H9 (cell line): ENCODE measurements at regions not wholly inside any gene's neighbourhood (a gene's known extent, or its start where the extent isn't known, plus 50 kb on each side); places are given as distances from the start of the nearest gene placed in this dataset.

Experiments used
- DNase-seq: peaks from one replicate; pipeline ENCODE4 v3.0.0-alpha.2; 2017
- H2AFZ ChIP-seq: one replicate; pipeline ENCODE4 v1.6.1; 2013; ENCODE audit warnings: mild to moderate bottlenecking, low read length, control low read depth, moderate library complexity
- H2AK5ac ChIP-seq: 2 replicates; pipeline ENCODE4 v1.6.1; 2013; ENCODE audit warnings: low read length, control low read depth, mixed read lengths; ENCODE audit not compliant: insufficient read length
- H2BK120ac ChIP-seq: one replicate; pipeline ENCODE4 v1.6.1; 2013; ENCODE audit warnings: low read depth, mild to moderate bottlenecking, low read length, control low read depth, inconsistent platforms; ENCODE audit not compliant: poor library complexity, severe bottlenecking
- H2BK12ac ChIP-seq: 2 replicates; pipeline ENCODE4 v1.6.1; 2013; ENCODE audit warnings: low read length, control low read depth, mixed read lengths, low read depth; ENCODE audit not compliant: insufficient read length
- H2BK15ac ChIP-seq: 2 replicates; pipeline ENCODE4 v1.6.1; 2013; ENCODE audit warnings: low read depth, low read length, control low read depth
- H2BK20ac ChIP-seq: one replicate; pipeline ENCODE4 v1.6.1; 2013; ENCODE audit warnings: low read depth, mild to moderate bottlenecking, low read length, control low read depth, inconsistent platforms; ENCODE audit not compliant: poor library complexity, severe bottlenecking
- H2BK5ac ChIP-seq: 2 replicates; pipeline ENCODE4 v1.6.1; 2013; ENCODE audit warnings: low read length, control low read depth, mixed read lengths; ENCODE audit not compliant: insufficient read length
- H3K14ac ChIP-seq: 2 replicates; pipeline ENCODE4 v1.6.1; 2013; ENCODE audit warnings: low read length, control low read depth; ENCODE audit not compliant: insufficient read depth
- H3K18ac ChIP-seq: 2 replicates; pipeline ENCODE4 v1.6.1; 2013; ENCODE audit warnings: low read depth, mild to moderate bottlenecking, mixed read lengths, low read length, control low read depth; ENCODE audit not compliant: insufficient read length
- H3K23ac ChIP-seq: 2 replicates; pipeline ENCODE4 v1.6.1; 2013; ENCODE audit warnings: low read length, control low read depth, mixed read lengths, low read depth; ENCODE audit not compliant: insufficient read length
- H3K23me2 ChIP-seq: 2 replicates; pipeline ENCODE4 v1.6.1; 2013; ENCODE audit warnings: low read depth, mild to moderate bottlenecking, mixed read lengths, low read length, control low read depth; ENCODE audit not compliant: insufficient read length, poor library complexity, severe bottlenecking
- H3K27ac ChIP-seq: 2 replicates; pipeline ENCODE4 v1.5.1; 2013; ENCODE audit warnings: low read length, control low read depth, mixed read lengths, low read depth; ENCODE audit not compliant: insufficient read length
- H3K27me3 ChIP-seq: 2 replicates; pipeline ENCODE4 v1.6.1; 2013; ENCODE audit warnings: low read length, control low read depth, inconsistent platforms; ENCODE audit not compliant: insufficient read depth
- H3K4ac ChIP-seq: 2 replicates; pipeline ENCODE4 v1.6.1; 2013; ENCODE audit warnings: low read depth, mild to moderate bottlenecking, control low read depth, inconsistent platforms, low read length, moderate library complexity
- H3K4me1 ChIP-seq: 2 replicates; pipeline ENCODE4 v1.6.1; 2013; ENCODE audit warnings: low read length, control low read depth, inconsistent platforms; ENCODE audit not compliant: insufficient read depth
- H3K4me2 ChIP-seq: 2 replicates; pipeline ENCODE4 v1.6.1; 2013; ENCODE audit warnings: low read length, control low read depth, mixed read lengths; ENCODE audit not compliant: insufficient read length, insufficient read depth
- H3K56ac ChIP-seq: 2 replicates; pipeline ENCODE4 v1.6.1; 2013; ENCODE audit warnings: low read depth, mild to moderate bottlenecking, mixed read lengths, low read length, control low read depth; ENCODE audit not compliant: insufficient read length
- H3K79me1 ChIP-seq: 2 replicates; pipeline ENCODE4 v1.6.1; 2013; ENCODE audit warnings: low read depth, mild to moderate bottlenecking, moderate library complexity, low read length, control low read depth, inconsistent platforms; ENCODE audit not compliant: insufficient read depth, poor library complexity, severe bottlenecking
- H3K79me2 ChIP-seq: 2 replicates; pipeline ENCODE4 v1.6.1; 2013; ENCODE audit warnings: low read length, control low read depth, inconsistent platforms; ENCODE audit not compliant: insufficient read depth
- H3K9ac ChIP-seq: 2 replicates; pipeline ENCODE4 v1.6.1; 2013; ENCODE audit warnings: low read length, control low read depth, mixed read lengths; ENCODE audit not compliant: insufficient read length; ENCODE audit errors: extremely low read depth
- H3K9me3 ChIP-seq: one replicate; pipeline ENCODE4 v1.6.1; 2013; ENCODE audit warnings: low read depth, low read length, inconsistent platforms; ENCODE audit not compliant: control insufficient read depth
- H3T11ph ChIP-seq: one replicate; pipeline ENCODE4 v1.6.1; 2013; ENCODE audit warnings: mild to moderate bottlenecking, low read length, control low read depth, inconsistent platforms
- H4K20me1 ChIP-seq: one replicate; pipeline ENCODE4 v1.6.1; 2013; ENCODE audit not compliant: control insufficient read depth, insufficient read length, insufficient read depth
- H4K5ac ChIP-seq: 2 replicates; pipeline ENCODE4 v1.6.1; 2013; ENCODE audit warnings: low read depth, mild to moderate bottlenecking, mixed read lengths, low read length, control low read depth; ENCODE audit not compliant: insufficient read length
- H4K8ac ChIP-seq: replicated peaks from 2 replicates; pipeline ENCODE4 v1.6.1; 2013; ENCODE audit warnings: low read length, control low read depth, mixed read lengths, low read depth; ENCODE audit not compliant: insufficient read length
- H4K91ac ChIP-seq: 2 replicates; pipeline ENCODE4 v1.6.1; 2013; ENCODE audit warnings: low read depth, mild to moderate bottlenecking, moderate library complexity, mixed read lengths, low read length, control low read depth; ENCODE audit not compliant: insufficient read length
- H3K27ac Mint-ChIP-seq, 3 experiments: 2 replicates in 2 of 3; 3 replicates in 1 of 3; pipeline ENCODE4 v1.8.0; 2020 to 2021; ENCODE audit warnings: mixed read lengths in 3 of 3, mild to moderate bottlenecking in 1 of 3, moderate library complexity in 1 of 3
- H3K27me3 Mint-ChIP-seq: 2 replicates; pipeline ENCODE4 v1.8.0; 2021; ENCODE audit warnings: low read depth, mild to moderate bottlenecking, moderate library complexity, mixed read lengths
- H3K36me3 Mint-ChIP-seq, 3 experiments: 2 replicates in 2 of 3; 3 replicates in 1 of 3; pipeline ENCODE4 v1.8.0; 2020 to 2021; ENCODE audit warnings: low read depth in 3 of 3, mixed read lengths in 3 of 3; ENCODE audit not compliant: insufficient read depth in 1 of 3
- H3K4me1 Mint-ChIP-seq, 2 experiments: 2 replicates each; pipeline ENCODE4 v1.8.0; 2020; ENCODE audit warnings: mixed read lengths in 2 of 2
- H3K4me3 Mint-ChIP-seq, 2 experiments: 2 replicates in 1 of 2; 3 replicates in 1 of 2; pipeline ENCODE4 v1.8.0; 2020 to 2021; ENCODE audit warnings: mild to moderate bottlenecking in 2 of 2, mixed read lengths in 2 of 2, moderate library complexity in 1 of 2
- H3K9me3 Mint-ChIP-seq, 2 experiments: 2 replicates in 1 of 2; 3 replicates in 1 of 2; pipeline ENCODE4 v1.8.0; 2020; ENCODE audit warnings: mild to moderate bottlenecking in 2 of 2, mixed read lengths in 2 of 2, moderate library complexity in 1 of 2
- WGBS: extraction: QIAGEN DNeasy Blood & Tissue Kit; methylation state at CpG from one replicate; pipeline ENCODE4 v1.1.7; 2013; ENCODE audit warnings: missing lambda C conversion rate, low lambda C conversion rate, mixed read lengths; ENCODE audit not compliant: insufficient read length; ENCODE audit errors: extremely low coverage; 5-methylcytosine and 5-hydroxymethylcytosine counted together
- TF ChIP-seq, protein P1 (sequence below): fragments of 200-600 bp; sonication (generic); conservative IDR thresholded peaks from 3 replicates; pipeline ENCODE4 v1.8.0; 2021; ENCODE audit warnings: antibody characterized with exemption, mild to moderate bottlenecking

DNA sequence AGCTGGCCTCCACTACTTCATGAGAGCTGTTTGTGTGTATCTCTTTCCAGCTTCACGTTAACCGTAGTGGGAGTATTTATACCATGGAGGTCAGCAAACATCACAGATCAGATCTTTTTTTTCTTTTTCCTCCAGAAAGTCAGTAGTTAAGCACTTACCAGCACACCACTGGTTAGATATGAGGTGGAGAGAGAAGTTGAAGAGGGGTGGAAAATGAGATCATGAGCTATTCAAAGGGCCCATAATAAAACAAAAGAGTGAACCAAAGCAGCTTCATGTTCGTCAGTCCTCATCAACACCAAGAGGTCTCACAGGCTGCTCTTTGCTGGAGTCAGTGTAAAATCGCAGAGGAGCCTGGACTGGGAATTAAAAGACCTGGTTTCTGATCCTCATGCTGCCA is 125.1 kb upstream of the SGK1 start:
- no peak for DNase-seq
- no peak overlapping the region for H2BK5ac ChIP-seq
- H3K27ac ChIP-seq, result no peak overlapping the region
- H2AK5ac ChIP-seq, result no peak overlapping the region
- H3K4me1 Mint-ChIP-seq, result peaks cover 9 to 10% of the 10 kb centered on the region in 2 experiments
- WGBS, result no CpG with 5 or more reads among the region's 4 CpGs
- H3K79me1 ChIP-seq, result no peaks in the 10 kb centered on the region
- H4K5ac ChIP-seq, result no peak overlapping the region
- no peak overlapping the region for H4K8ac ChIP-seq
- H3K9me3 Mint-ChIP-seq, result no peaks in the 10 kb centered on the region
- no peaks in the 10 kb centered on the region for H3K27me3 Mint-ChIP-seq
- H3K56ac ChIP-seq, result no peak overlapping the region
- no peaks in the 10 kb centered on the region for H4K20me1 ChIP-seq
- H3K4me3 Mint-ChIP-seq, result no peak overlapping the region
- H3K27ac Mint-ChIP-seq, result no peak overlapping the region
- H3K4me2 ChIP-seq, result no peak overlapping the region
- no peaks in the 10 kb centered on the region for H3K79me2 ChIP-seq
- no peak overlapping the region for H2AFZ ChIP-seq
- no peak overlapping the region for H3K4ac ChIP-seq
- H3K9me3 ChIP-seq, result no peaks in the 10 kb centered on the region
- no peak overlapping the region for H3T11ph ChIP-seq
- no peak overlapping the region for H2BK120ac ChIP-seq
- H2BK15ac ChIP-seq, result no peak overlapping the region
- no peak overlapping the region for H2BK20ac ChIP-seq
- H3K4me1 ChIP-seq, result no peaks in the 10 kb centered on the region
- TF ChIP-seq, protein P1, sequence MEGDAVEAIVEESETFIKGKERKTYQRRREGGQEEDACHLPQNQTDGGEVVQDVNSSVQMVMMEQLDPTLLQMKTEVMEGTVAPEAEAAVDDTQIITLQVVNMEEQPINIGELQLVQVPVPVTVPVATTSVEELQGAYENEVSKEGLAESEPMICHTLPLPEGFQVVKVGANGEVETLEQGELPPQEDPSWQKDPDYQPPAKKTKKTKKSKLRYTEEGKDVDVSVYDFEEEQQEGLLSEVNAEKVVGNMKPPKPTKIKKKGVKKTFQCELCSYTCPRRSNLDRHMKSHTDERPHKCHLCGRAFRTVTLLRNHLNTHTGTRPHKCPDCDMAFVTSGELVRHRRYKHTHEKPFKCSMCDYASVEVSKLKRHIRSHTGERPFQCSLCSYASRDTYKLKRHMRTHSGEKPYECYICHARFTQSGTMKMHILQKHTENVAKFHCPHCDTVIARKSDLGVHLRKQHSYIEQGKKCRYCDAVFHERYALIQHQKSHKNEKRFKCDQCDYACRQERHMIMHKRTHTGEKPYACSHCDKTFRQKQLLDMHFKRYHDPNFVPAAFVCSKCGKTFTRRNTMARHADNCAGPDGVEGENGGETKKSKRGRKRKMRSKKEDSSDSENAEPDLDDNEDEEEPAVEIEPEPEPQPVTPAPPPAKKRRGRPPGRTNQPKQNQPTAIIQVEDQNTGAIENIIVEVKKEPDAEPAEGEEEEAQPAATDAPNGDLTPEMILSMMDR, result no peak
- no peak overlapping the region for H3K9ac ChIP-seq
- H3K27me3 ChIP-seq, result no peaks in the 10 kb centered on the region
- H3K23ac ChIP-seq, result no peak overlapping the region
- no peak overlapping the region for H2BK12ac ChIP-seq
- no peaks in the 10 kb centered on the region for H3K36me3 Mint-ChIP-seq
- H3K14ac ChIP-seq, result no peak overlapping the region
- H3K23me2 ChIP-seq, result no peaks in the 10 kb centered on the region
- H4K91ac ChIP-seq, result no peak overlapping the region
- no peak overlapping the region for H3K18ac ChIP-seq
